ENCODE measurements at regions not wholly inside any gene's neighbourhood (a gene's known extent, or its start where the extent isn't known, plus 50 kb on each side); places are given as distances from the start of the nearest gene placed in this dataset.
"Not testable (repeated sequence)": the region's sequence is repeated elsewhere in the genome, so short reads cannot be mapped to it uniquely, and the experiment has no call there.

DNA sequence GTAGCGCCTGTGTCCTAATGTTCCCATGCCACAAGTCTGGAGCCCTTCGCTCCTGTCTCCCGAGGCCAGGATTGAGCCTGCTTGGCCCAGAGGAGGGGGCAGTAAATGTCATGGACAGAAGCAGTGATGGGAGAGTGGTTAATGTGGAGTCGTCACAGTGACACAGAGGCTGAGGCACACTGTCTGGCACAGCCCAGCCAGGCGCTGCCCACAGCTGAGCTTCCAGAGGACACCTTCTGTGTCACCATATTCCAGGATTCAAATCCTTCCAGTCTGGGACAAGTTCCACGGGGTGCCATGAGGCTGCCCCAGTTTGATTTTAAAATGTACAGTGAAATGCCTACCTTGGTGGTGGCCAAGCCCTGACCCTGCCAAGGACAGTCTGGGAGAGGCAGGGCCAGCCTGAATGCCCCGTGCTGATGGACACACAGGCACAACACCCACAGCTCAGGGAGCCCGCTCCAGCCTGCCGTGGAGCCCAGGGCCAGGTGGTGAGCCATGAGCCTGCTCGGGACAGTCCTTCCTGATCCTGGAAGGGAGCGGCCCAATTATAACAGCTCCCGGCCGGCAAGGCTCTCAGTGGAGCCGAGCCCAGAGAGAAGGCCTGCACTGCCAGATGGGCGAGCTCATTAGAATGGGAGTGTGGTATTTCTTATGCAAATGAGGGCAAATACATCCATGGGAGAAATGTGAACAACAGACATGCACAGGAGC lies 99.1 kb upstream of the RUFY1 start:
- Histone ChIP-seq H3K27me3 (no peaks in the 10 kb centered on the region), H3K4me3 (no peak overlapping the region), H3K36me3 (no peaks in the 10 kb centered on the region), H3K27ac (no peak overlapping the region), H3K4me1 (ENCODE audit: low read depth) (no peaks in the 10 kb centered on the region), H3K9me3 (ENCODE audit: low read depth) (no peaks in the 10 kb centered on the region)
- TF ChIP-seq, protein P1, sequence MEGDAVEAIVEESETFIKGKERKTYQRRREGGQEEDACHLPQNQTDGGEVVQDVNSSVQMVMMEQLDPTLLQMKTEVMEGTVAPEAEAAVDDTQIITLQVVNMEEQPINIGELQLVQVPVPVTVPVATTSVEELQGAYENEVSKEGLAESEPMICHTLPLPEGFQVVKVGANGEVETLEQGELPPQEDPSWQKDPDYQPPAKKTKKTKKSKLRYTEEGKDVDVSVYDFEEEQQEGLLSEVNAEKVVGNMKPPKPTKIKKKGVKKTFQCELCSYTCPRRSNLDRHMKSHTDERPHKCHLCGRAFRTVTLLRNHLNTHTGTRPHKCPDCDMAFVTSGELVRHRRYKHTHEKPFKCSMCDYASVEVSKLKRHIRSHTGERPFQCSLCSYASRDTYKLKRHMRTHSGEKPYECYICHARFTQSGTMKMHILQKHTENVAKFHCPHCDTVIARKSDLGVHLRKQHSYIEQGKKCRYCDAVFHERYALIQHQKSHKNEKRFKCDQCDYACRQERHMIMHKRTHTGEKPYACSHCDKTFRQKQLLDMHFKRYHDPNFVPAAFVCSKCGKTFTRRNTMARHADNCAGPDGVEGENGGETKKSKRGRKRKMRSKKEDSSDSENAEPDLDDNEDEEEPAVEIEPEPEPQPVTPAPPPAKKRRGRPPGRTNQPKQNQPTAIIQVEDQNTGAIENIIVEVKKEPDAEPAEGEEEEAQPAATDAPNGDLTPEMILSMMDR (IDR thresholded peaks at IDR 0.05; ENCODE audit: low read depth, low read length) = no peak
- DNase-seq (ENCODE audit: low read depth in 1 of 2, low spot score in 1 of 2) = no peak

DNA sequence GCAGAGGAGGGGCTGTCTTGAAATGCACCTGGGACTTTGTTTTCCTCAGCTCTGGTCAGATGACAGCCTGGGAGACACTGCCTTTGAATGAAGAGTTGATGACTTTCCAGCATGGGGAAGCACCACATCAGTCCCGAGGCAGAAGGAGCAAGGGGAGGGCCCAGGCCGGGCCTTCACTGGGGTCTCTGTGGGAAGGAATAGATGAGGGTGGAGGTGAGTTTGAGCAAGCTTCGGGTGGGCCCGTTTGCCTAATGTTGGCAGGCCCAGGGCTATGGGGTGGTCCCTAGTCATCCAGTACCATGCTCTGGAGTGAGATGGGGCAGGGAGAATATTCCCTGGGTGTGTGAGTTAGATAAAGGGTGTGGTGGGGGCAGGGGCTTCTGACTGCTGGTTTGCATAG lies 100.4 kb upstream of the RUFY1 start:
- not testable (repeated sequence) for H3K36me3 ChIP-seq; DNase-seq (ENCODE audit: low read depth in 1 of 2, low spot score in 1 of 2); H3K27ac ChIP-seq; H3K4me3 ChIP-seq; H3K4me1 ChIP-seq (ENCODE audit: low read depth); H3K27me3 ChIP-seq; H3K9me3 ChIP-seq (ENCODE audit: low read depth)

DNA sequence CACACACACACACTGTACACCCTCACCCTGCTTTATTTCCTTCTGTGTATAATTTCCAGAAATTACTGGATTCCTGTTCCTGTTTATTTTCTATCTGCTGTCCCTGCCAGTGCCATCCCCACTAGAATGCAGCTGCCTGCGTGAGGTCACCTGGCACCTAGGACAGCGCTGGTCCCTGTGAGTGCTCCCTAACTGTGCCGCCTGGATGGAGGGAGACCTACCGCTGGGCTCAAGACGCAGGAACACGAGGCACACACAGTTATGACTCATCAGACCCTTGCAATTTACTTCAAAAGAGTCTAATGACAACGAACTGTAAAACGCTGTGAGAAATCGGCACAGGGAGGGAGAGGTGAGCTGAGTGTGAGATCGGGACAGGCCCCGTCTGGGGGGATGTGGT lies 102.1 kb upstream of the RUFY1 start:
- H3K4me1 ChIP-seq (ENCODE audit: low read depth); H3K27ac ChIP-seq; H3K9me3 ChIP-seq (ENCODE audit: low read depth); H3K27me3 ChIP-seq; H3K36me3 ChIP-seq; DNase-seq (ENCODE audit: low read depth in 1 of 2, low spot score in 1 of 2); H3K4me3 ChIP-seq: not testable (repeated sequence)

DNA sequence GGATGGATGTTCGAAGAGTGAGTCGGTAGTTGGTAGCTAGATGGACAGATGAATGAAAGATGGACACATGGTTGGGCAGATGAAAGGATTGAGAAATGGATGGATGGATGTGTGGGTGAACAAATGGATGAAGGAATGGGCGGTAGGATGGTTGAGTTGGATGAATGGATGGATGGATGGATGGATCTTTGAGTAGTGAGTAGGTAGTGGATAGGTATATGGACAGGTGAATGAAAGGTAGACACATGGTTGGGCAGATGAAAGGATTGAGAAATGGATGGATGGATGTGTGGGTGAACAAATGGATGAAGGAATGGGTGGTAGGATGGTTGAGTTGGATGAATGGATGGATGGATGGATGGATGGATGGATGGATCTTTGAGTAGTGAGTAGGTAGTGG lies 97.0 kb upstream of the ADAMTS2 start:
- not testable (repeated sequence) for H3K27me3 ChIP-seq; H3K27ac ChIP-seq; H3K9me3 ChIP-seq (ENCODE audit: low read depth); H3K4me3 ChIP-seq; DNase-seq (ENCODE audit: low read depth in 1 of 2, low spot score in 1 of 2); H3K36me3 ChIP-seq; H3K4me1 ChIP-seq (ENCODE audit: low read depth)

DNA sequence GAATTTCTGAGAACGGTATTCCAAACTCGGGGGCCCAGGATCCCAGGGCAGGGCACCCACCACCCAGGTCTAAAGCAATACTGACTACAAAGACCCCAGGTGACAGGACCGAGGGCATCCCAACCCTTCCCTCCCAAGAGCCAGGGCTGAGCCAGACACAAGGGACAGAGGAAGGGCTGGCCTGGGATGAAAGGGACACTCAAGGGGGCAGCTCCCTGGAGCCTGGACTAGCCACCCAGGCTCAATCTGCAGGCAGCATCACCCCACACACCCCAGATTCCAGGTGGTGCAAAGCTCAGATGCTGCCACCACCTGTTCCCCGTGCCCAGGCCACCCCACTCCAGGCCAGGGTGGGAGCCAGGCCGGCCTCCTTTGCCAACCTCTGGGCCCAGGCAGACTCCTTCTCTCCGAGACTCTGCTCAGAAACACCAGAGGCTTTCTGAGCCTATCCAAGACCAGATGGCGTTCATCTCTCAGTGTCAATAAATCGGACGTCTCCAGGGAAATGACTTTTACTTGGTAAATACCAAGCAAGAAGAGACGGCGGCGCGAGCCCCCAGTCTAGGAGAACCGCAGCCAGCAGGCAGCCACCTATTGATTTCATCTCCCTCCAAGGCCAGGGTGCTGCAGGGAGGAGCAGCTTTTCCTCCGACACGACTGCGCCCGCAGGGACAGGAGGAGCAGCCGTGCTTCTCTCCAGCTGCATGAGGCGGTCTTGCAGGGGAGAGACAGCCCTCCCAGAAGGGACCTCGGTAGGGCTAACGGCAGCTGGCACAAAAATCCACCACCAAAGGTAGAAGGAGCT lies 94.1 kb upstream of the ADAMTS2 start:
- Histone ChIP-seq H3K36me3 (no peaks in the 10 kb centered on the region), H3K4me3 (no peak overlapping the region), H3K27ac (no peak overlapping the region), H3K27me3 (no peaks in the 10 kb centered on the region), H3K9me3 (ENCODE audit: low read depth) (no peaks in the 10 kb centered on the region), H3K4me1 (ENCODE audit: low read depth) (no peaks in the 10 kb centered on the region)
- no peak for DNase-seq (ENCODE audit: low read depth in 1 of 2, low spot score in 1 of 2)
- TF ChIP-seq, protein P1 (IDR thresholded peaks at IDR 0.05; ENCODE audit: low read depth, low read length) = no peak

DNA sequence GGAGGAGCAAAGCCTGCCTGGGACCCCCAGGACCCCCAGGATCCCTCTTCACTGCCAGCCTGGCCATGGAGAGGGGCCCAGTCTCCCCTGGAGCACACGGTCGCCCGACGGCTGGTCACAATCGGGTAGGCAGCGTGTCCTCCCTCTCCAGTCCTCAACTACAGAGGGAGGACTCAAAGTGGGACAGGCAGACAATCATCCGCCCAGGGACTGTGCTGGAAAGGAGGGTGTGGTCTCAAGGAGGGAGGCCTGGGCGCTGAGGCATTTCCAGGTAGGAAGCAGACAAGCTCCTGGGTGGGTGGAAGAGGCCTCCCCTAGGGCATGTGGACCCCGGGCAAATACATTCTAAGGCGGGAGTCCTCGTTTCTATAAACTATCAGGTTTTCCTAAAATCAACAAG lies 93.2 kb upstream of the ADAMTS2 start:
- Histone ChIP-seq H3K4me1 (ENCODE audit: low read depth) (no peaks in the 10 kb centered on the region), H3K4me3 (no peak overlapping the region), H3K27me3 (no peaks in the 10 kb centered on the region), H3K27ac (no peak overlapping the region), H3K36me3 (no peaks in the 10 kb centered on the region), H3K9me3 (ENCODE audit: low read depth) (no peaks in the 10 kb centered on the region)
- TF ChIP-seq, protein P1 (IDR thresholded peaks at IDR 0.05; ENCODE audit: low read depth, low read length) = no peak
- no peak for DNase-seq (ENCODE audit: low read depth in 1 of 2, low spot score in 1 of 2)

DNA sequence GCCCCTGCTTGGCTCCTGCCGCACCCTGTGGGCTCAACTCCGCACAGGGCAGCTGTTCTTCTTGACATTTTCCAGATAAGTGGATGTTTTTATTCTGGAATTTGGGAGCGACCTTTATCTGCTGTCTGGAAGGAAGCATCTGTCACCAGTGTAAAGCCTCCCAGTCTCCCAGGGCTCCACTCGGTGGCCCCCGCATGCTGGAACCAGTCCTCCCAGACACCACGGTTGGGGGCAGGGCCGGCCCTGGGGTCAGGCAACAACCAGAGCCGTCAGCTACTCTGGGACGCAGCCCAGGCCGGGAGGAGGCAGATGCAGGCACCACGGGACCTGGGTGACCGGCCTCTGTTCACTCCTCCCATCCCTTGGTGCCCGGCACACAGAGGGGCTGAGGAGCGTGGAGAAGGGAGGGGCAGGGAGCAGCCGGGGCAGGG lies 92.8 kb upstream of the ADAMTS2 start:
- no peak overlapping the region for H3K4me3 ChIP-seq
- peak; percentile 52 to 75 for DNase-seq (ENCODE audit: low read depth in 1 of 2, low spot score in 1 of 2)

More for the DNA sequence above, 92.8 kb upstream of the ADAMTS2 start:
- no peaks in the 10 kb centered on the region for H3K36me3 ChIP-seq
- no peaks in the 10 kb centered on the region for H3K9me3 ChIP-seq (ENCODE audit: low read depth)
- TF ChIP-seq, protein P1 (IDR thresholded peaks at IDR 0.05; ENCODE audit: low read depth, low read length) = no peak
- no peak overlapping the region for H3K27ac ChIP-seq
- no peaks in the 10 kb centered on the region for H3K4me1 ChIP-seq (ENCODE audit: low read depth)
- no peaks in the 10 kb centered on the region for H3K27me3 ChIP-seq

Measured in cardiac muscle cell (in vitro differentiated cells and primary cell).